Panc1 (cell line): ENCODE measurements at regions not wholly inside any gene's neighbourhood (a gene's known extent, or its start where the extent isn't known, plus 50 kb on each side); places are given as distances from the start of the nearest gene placed in this dataset.

Experiments
- ATAC-seq: fragments of 200-7000 bp; cut with Tn5 transposase; 2 replicates; pipeline ENCODE4 v1.9.1; 2020; ENCODE audit warnings: mild to moderate bottlenecking, moderate library complexity
- BruUV-seq: library from RNA; stranded (reverse); fragments of 400-500 nt; replicated peaks from 2 replicates; lab custom pipeline; 2021; lab: Mats Ljungman, UMichigan
- CTCF ChIA-PET: fragments of 300-600 bp; sonication (Branson Sonifier 250); formaldehyde crosslinking; loops from one replicate; lab custom pipeline; 2022; ENCODE audit warnings: antibody characterized with exemption; lab: Charles Lee
- POLR2A ChIA-PET: fragments of 300-600 bp; sonication (Branson Sonifier 250); formaldehyde crosslinking; loops from one replicate; lab custom pipeline; 2022; ENCODE audit warnings: antibody characterized with exemption; lab: Charles Lee
- DNase-seq: peaks from one replicate; pipeline ENCODE4 v3.0.0-alpha.2; 2010; ENCODE audit warnings: low read depth, low spot score
- H3K27ac ChIP-seq: 2 replicates; pipeline ENCODE4 v1.5.1; 2011; ENCODE audit warnings: mild to moderate bottlenecking, low read length, inconsistent platforms
- H3K27me3 ChIP-seq: fragments of 200-500 bp; sonication (Bioruptor generic); 2 replicates; pipeline ENCODE4 v1.6.0; 2014; ENCODE audit warnings: low read length, inconsistent platforms; ENCODE audit not compliant: control insufficient read depth, insufficient read depth
- H3K36me3 ChIP-seq: fragments of 200-500 bp; sonication (Bioruptor generic); 2 replicates; pipeline ENCODE4 v1.5.1; 2014; ENCODE audit warnings: inconsistent platforms, mild to moderate bottlenecking, low read length, moderate library complexity; ENCODE audit not compliant: control insufficient read depth, insufficient read depth
- H3K4me1 ChIP-seq: 2 replicates; pipeline ENCODE4 v1.5.1; 2011; ENCODE audit warnings: inconsistent platforms, mild to moderate bottlenecking, low read length, moderate library complexity; ENCODE audit not compliant: control insufficient read depth, insufficient read depth
- H3K4me3 ChIP-seq, 2 experiments: 2 replicates each; pipeline ENCODE4 v1.5.1; 2011 to 2012; ENCODE audit warnings: low read depth in 2 of 2, low read length in 2 of 2, mild to moderate bottlenecking in 2 of 2, inconsistent platforms in 1 of 2, moderate library complexity in 1 of 2
- H3K9me3 ChIP-seq: fragments of 200-500 bp; sonication (Bioruptor generic); 2 replicates; pipeline ENCODE4 v1.5.1; 2014; ENCODE audit warnings: low read depth, mild to moderate bottlenecking, inconsistent platforms, low read length, moderate library complexity; ENCODE audit not compliant: control insufficient read depth, insufficient read depth
- POLR2AphosphoS5 ChIP-seq: IDR thresholded peaks from 2 replicates; pipeline ENCODE4 v1.6.1; 2012; ENCODE audit warnings: mild to moderate bottlenecking, low read depth, low read length, moderate library complexity
- SIN3A ChIP-seq: IDR thresholded peaks from 2 replicates; pipeline ENCODE4 v1.6.1; 2012; ENCODE audit warnings: low read depth, mild to moderate bottlenecking, low read length, moderate library complexity, borderline replicate concordance; ENCODE audit not compliant: insufficient read depth
- TCF7L2 ChIP-seq: IDR thresholded peaks from 2 replicates; pipeline ENCODE4 v1.6.1; 2011; ENCODE audit warnings: mild to moderate bottlenecking, low read depth, low read length, inconsistent platforms
- in situ Hi-C: cut with HindIII; loops from 2 replicates; pipeline ENCODE4 v1.10.0; 2016; ENCODE audit warnings: low sequenced_read_pairs, low pct_unique_long_range_greater_than_20kb
- intact Hi-C: fragments of 100-400 bp; cut with micrococcal nuclease; formaldehyde crosslinking; loops from one replicate; pipeline ENCODE4 v1.10.0; 2022; ENCODE audit not compliant: unreplicated experiment
- TF ChIP-seq, protein P1 (sequence below): fragments of 450-650 bp; IDR thresholded peaks from 2 replicates; pipeline ENCODE4 v1.5.1; 2017; ENCODE audit warnings: mild to moderate bottlenecking
- TF ChIP-seq, protein P2 (sequence below), 2 experiments: IDR thresholded peaks; 2 replicates each; pipeline ENCODE4 v1.6.1; 2011 to 2012; ENCODE audit warnings: low read depth in 2 of 2, control low read depth in 1 of 2, low read length in 1 of 2, mild to moderate bottlenecking in 1 of 2, moderate library complexity in 1 of 2; ENCODE audit not compliant: insufficient read depth in 1 of 2

DNA sequence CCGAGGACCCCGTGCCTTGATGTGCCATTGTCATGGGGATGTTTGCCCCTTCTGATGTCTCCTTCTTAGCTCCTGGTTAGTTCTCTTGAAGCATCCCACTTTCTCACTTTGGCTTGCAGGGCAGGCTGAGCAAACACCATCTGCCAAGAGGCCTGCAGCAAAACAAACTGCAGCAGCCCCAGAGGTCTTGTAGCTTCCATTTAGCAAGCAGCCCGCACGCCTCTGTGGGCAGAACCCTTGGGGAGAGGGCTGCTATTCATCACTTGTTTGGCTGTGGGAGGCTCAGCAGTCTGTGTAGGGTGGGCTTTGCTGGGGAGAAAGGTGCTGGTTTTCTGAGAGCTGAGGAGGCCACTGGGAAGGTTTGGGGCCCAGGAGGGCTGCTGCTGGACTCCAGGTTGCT, 56.7 kb downstream of the KCNC4 start:
- H3K27me3 ChIP-seq: no peaks in the 10 kb centered on the region
- H3K9me3 ChIP-seq: no peaks in the 10 kb centered on the region
- POLR2A ChIA-PET: no interaction called here
- CTCF ChIA-PET: no interaction called here
- H3K4me1 ChIP-seq: no peaks in the 10 kb centered on the region
- ATAC-seq (no peak), DNase-seq (no peak)
- H3K4me3 ChIP-seq: no peak overlapping the region
- BruUV-seq: no TSS peak
- TF ChIP-seq, protein P1, sequence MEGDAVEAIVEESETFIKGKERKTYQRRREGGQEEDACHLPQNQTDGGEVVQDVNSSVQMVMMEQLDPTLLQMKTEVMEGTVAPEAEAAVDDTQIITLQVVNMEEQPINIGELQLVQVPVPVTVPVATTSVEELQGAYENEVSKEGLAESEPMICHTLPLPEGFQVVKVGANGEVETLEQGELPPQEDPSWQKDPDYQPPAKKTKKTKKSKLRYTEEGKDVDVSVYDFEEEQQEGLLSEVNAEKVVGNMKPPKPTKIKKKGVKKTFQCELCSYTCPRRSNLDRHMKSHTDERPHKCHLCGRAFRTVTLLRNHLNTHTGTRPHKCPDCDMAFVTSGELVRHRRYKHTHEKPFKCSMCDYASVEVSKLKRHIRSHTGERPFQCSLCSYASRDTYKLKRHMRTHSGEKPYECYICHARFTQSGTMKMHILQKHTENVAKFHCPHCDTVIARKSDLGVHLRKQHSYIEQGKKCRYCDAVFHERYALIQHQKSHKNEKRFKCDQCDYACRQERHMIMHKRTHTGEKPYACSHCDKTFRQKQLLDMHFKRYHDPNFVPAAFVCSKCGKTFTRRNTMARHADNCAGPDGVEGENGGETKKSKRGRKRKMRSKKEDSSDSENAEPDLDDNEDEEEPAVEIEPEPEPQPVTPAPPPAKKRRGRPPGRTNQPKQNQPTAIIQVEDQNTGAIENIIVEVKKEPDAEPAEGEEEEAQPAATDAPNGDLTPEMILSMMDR: no peak
- TF ChIP-seq POLR2AphosphoS5: no peak
- TF ChIP-seq, protein P2, sequence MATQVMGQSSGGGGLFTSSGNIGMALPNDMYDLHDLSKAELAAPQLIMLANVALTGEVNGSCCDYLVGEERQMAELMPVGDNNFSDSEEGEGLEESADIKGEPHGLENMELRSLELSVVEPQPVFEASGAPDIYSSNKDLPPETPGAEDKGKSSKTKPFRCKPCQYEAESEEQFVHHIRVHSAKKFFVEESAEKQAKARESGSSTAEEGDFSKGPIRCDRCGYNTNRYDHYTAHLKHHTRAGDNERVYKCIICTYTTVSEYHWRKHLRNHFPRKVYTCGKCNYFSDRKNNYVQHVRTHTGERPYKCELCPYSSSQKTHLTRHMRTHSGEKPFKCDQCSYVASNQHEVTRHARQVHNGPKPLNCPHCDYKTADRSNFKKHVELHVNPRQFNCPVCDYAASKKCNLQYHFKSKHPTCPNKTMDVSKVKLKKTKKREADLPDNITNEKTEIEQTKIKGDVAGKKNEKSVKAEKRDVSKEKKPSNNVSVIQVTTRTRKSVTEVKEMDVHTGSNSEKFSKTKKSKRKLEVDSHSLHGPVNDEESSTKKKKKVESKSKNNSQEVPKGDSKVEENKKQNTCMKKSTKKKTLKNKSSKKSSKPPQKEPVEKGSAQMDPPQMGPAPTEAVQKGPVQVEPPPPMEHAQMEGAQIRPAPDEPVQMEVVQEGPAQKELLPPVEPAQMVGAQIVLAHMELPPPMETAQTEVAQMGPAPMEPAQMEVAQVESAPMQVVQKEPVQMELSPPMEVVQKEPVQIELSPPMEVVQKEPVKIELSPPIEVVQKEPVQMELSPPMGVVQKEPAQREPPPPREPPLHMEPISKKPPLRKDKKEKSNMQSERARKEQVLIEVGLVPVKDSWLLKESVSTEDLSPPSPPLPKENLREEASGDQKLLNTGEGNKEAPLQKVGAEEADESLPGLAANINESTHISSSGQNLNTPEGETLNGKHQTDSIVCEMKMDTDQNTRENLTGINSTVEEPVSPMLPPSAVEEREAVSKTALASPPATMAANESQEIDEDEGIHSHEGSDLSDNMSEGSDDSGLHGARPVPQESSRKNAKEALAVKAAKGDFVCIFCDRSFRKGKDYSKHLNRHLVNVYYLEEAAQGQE (IDR thresholded peaks at IDR 0.05; ENCODE audit: insufficient read depth in 1 of 2, low read depth in 2 of 2, low read length in 1 of 2): no peak
- no peak for TF ChIP-seq SIN3A
- TF ChIP-seq TCF7L2: no peak
- in situ Hi-C loops (no loop called here), intact Hi-C loops (no loop called here)
- H3K27ac ChIP-seq: no peak overlapping the region
- no peaks in the 10 kb centered on the region for H3K36me3 ChIP-seq

DNA sequence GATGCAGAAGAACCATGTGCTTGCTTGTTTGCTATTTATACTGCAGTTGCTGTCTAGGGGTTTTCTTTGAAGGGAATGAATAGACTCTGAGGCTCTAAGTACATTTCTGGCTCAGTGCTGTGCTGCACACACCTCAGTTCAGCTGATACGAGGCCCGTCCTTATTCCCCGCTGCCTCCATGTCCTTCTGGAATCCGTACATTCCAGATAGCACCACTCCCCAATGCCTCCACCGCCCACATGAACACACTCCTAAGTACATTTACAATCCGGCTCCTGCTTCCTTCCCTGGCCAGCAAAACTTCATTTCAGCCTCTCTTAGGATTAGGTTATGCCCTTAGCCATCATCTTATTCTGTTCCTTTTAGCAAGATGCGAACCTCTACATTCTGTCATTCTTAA, 57.1 kb downstream of the KCNC4 start:
- no peaks in the 10 kb centered on the region for H3K9me3 ChIP-seq
- POLR2A ChIA-PET: no interaction called here

More for the DNA sequence above, 57.1 kb downstream of the KCNC4 start:
- H3K36me3 ChIP-seq: no peaks in the 10 kb centered on the region
- no peak for ATAC-seq
- no TSS peak for BruUV-seq
- no peaks in the 10 kb centered on the region for H3K27me3 ChIP-seq
- CTCF ChIA-PET: no interaction called here
- intact Hi-C loops: no loop called here
- no peaks in the 10 kb centered on the region for H3K4me1 ChIP-seq
- TF ChIP-seq POLR2AphosphoS5 (no peak), TCF7L2 (no peak), SIN3A (no peak)
- TF ChIP-seq, protein P1: no peak
- TF ChIP-seq, protein P2 (IDR thresholded peaks at IDR 0.05; ENCODE audit: insufficient read depth in 1 of 2, low read depth in 2 of 2, low read length in 1 of 2): no peak
- DNase-seq: no peak
- no peak overlapping the region for H3K4me3 ChIP-seq
- H3K27ac ChIP-seq: no peak overlapping the region
- in situ Hi-C loops: no loop called here
